ENCODE measurements at regions not wholly inside any gene's neighbourhood (a gene's known extent, or its start where the extent isn't known, plus 50 kb on each side); places are given as distances from the start of the nearest gene placed in this dataset.

DNA sequence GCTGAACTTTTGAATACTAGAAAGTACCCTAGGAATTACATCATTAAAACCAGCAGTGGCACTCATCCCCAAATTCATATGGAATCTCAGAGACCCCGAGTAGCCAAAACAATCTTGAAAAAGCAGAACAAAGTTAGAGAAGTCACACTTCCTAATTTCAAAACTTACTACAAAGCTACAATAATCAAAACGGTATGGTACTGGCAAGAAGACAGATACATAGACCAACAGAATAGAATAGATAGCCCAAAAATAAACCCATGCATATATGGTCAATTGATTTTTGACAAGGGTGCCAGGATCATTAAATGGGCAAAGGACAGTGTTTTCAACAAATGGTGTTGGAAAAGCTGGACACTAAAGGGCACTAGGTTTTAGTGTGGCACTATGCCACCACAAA, 176.0 kb upstream of the NDUFV2 start:
- Histone ChIP-seq H3K9me3 (ENCODE audit: low read depth) (no peaks in the 10 kb centered on the region), H3K4me3 (no peak overlapping the region), H3K4me2 (no peak overlapping the region), H3K27me3 (no peaks in the 10 kb centered on the region), H2AFZ (no peak overlapping the region), H3K27ac (no peak overlapping the region), H3K79me2 (no peaks in the 10 kb centered on the region), H3K4me1 (ENCODE audit: insufficient read depth) (no peaks in the 10 kb centered on the region), H4K20me1 (ENCODE audit: insufficient read depth, poor library complexity, severe bottlenecking) (no peaks in the 10 kb centered on the region), H3K9me2 (replicated peaks; ENCODE audit: insufficient read depth) (no peaks in the 10 kb centered on the region), H3K36me3 (replicated peaks; ENCODE audit: insufficient read depth, low read depth) (no peaks in the 10 kb centered on the region)
- TF ChIP-seq EZH2 (IDR thresholded peaks at IDR 0.05; ENCODE audit: borderline replicate concordance) (no peak), EZH2phosphoT487 (IDR thresholded peaks at IDR 0.05; ENCODE audit: low read depth, severe bottlenecking, unreplicated experiment) (no peak)
- TF ChIP-seq, protein P1, sequence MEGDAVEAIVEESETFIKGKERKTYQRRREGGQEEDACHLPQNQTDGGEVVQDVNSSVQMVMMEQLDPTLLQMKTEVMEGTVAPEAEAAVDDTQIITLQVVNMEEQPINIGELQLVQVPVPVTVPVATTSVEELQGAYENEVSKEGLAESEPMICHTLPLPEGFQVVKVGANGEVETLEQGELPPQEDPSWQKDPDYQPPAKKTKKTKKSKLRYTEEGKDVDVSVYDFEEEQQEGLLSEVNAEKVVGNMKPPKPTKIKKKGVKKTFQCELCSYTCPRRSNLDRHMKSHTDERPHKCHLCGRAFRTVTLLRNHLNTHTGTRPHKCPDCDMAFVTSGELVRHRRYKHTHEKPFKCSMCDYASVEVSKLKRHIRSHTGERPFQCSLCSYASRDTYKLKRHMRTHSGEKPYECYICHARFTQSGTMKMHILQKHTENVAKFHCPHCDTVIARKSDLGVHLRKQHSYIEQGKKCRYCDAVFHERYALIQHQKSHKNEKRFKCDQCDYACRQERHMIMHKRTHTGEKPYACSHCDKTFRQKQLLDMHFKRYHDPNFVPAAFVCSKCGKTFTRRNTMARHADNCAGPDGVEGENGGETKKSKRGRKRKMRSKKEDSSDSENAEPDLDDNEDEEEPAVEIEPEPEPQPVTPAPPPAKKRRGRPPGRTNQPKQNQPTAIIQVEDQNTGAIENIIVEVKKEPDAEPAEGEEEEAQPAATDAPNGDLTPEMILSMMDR (IDR thresholded peaks at IDR 0.05; ENCODE audit: poor library complexity), result no peak
- 92% methylated on average over 2 of the region's 2 CpGs for WGBS (ENCODE audit: low lambda C conversion rate, missing lambda C conversion rate)
- DNase-seq (ENCODE audit: low spot score), result no peak

DNA sequence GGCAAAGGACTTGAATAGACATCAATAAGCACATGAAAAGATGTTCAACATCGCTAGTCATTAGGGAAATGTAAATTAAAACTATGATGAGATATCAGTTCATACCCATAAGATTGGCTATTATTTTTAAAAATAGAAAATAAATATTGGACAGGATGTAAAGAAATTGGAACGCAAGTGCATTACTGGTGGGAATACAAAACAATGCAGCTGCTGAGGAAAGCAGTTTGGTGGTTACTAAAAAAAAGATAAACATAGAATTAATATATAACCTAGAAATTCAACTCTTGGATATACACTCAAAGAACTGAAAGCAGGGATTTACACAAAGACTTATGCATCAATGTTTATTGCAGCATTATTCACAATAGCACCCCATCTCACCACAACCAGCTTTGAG, 174.5 kb upstream of the NDUFV2 start:
- no peak overlapping the region for H2AFZ ChIP-seq
- H3K4me1 ChIP-seq (ENCODE audit: insufficient read depth), result no peaks in the 10 kb centered on the region
- H3K27ac ChIP-seq, result no peak overlapping the region
- 97% methylated on average over 2 of the region's 2 CpGs for WGBS (ENCODE audit: low lambda C conversion rate, missing lambda C conversion rate)
- no peak overlapping the region for H3K4me2 ChIP-seq
- DNase-seq (ENCODE audit: low spot score), result no peak
- TF ChIP-seq EZH2phosphoT487 (IDR thresholded peaks at IDR 0.05; ENCODE audit: low read depth, severe bottlenecking, unreplicated experiment), result no peak
- TF ChIP-seq EZH2 (IDR thresholded peaks at IDR 0.05; ENCODE audit: borderline replicate concordance), result no peak
- TF ChIP-seq, protein P1 (IDR thresholded peaks at IDR 0.05; ENCODE audit: poor library complexity), result no peak
- no peaks in the 10 kb centered on the region for H3K27me3 ChIP-seq
- H4K20me1 ChIP-seq (ENCODE audit: insufficient read depth, poor library complexity, severe bottlenecking), result no peaks in the 10 kb centered on the region
- no peaks in the 10 kb centered on the region for H3K9me2 ChIP-seq (replicated peaks; ENCODE audit: insufficient read depth)
- H3K4me3 ChIP-seq, result no peak overlapping the region
- no peaks in the 10 kb centered on the region for H3K9me3 ChIP-seq (ENCODE audit: low read depth)
- no peaks in the 10 kb centered on the region for H3K79me2 ChIP-seq
- no peaks in the 10 kb centered on the region for H3K36me3 ChIP-seq (replicated peaks; ENCODE audit: insufficient read depth, low read depth)

DNA sequence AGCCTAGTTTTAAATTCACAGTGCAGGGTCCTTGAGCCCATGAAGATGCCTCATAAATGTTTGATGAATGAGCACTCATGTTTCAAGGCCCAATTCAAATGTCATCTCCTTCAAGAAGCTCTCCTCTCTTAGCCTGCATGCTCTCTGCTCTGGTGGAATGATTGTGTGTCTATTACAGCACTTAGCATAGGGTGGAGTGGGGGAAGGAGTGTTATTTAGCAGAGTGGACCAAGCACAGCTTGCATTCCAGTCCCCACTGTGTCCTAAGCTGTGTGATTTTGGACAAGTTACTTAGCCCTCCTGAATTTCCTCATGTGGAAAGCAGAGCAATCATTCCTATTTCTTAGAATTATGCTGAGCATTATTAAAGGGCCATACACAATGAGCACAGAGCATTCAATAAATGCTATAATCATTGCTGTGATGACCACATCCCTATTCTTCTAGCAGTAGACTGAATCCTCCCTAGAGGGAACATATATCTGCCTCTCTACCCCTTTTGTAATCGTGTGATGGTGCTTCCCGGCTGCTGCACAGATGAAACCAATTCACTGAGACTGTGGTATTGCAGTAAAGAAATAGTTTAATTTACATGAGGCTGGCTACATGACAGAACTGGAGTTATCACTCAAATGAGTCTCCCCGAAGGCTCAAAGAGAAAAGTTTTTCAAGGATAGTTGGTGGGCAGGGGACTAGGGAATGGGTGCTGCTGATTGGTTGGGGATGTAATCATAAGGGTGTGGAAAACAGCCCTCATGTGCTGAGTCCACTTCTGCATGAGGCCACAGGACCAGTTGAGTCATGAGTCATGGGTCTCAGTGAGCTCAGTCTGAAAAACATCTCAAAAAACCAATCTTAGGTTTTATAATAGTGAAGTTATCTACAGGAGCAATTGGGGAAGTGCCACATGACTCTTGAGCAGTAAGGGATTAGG, 173.4 kb upstream of the NDUFV2 start:
- Histone ChIP-seq H3K27ac (no peak overlapping the region), H3K79me2 (no peaks in the 10 kb centered on the region), H3K36me3 (replicated peaks; ENCODE audit: insufficient read depth, low read depth) (no peaks in the 10 kb centered on the region), H3K4me2 (no peak overlapping the region), H3K4me1 (ENCODE audit: insufficient read depth) (no peaks in the 10 kb centered on the region), H3K9me3 (ENCODE audit: low read depth) (no peaks in the 10 kb centered on the region), H3K4me3 (no peak overlapping the region), H2AFZ (no peak overlapping the region), H3K27me3 (no peaks in the 10 kb centered on the region), H3K9me2 (replicated peaks; ENCODE audit: insufficient read depth) (no peaks in the 10 kb centered on the region), H4K20me1 (ENCODE audit: insufficient read depth, poor library complexity, severe bottlenecking) (no peaks in the 10 kb centered on the region)
- DNase-seq (ENCODE audit: low spot score), result no peak
- TF ChIP-seq, protein P1 (IDR thresholded peaks at IDR 0.05; ENCODE audit: poor library complexity), result no peak
- TF ChIP-seq EZH2phosphoT487 (IDR thresholded peaks at IDR 0.05; ENCODE audit: low read depth, severe bottlenecking, unreplicated experiment) (no peak), EZH2 (IDR thresholded peaks at IDR 0.05; ENCODE audit: borderline replicate concordance) (no peak)
- 97% methylated on average over 3 of the region's 3 CpGs for WGBS (ENCODE audit: low lambda C conversion rate, missing lambda C conversion rate)

Measured in hepatocyte (in vitro differentiated cells).